NCI-H748 (cell line): ENCODE measurements at regions not wholly inside any gene's neighbourhood (a gene's known extent, or its start where the extent isn't known, plus 50 kb on each side); places are given as distances from the start of the nearest gene placed in this dataset.

ENCODE experiments used
- DNase-seq: peaks from one replicate; lab custom pipeline; 2025; ENCODE audit not compliant: unreplicated experiment; lab: John Stamatoyannopoulos, UW

- DNase-seq: no peak
Observed at GRCh38 chr17:79404136-79404911, 206.5 kb downstream of the RBFOX3 start.

DNA sequence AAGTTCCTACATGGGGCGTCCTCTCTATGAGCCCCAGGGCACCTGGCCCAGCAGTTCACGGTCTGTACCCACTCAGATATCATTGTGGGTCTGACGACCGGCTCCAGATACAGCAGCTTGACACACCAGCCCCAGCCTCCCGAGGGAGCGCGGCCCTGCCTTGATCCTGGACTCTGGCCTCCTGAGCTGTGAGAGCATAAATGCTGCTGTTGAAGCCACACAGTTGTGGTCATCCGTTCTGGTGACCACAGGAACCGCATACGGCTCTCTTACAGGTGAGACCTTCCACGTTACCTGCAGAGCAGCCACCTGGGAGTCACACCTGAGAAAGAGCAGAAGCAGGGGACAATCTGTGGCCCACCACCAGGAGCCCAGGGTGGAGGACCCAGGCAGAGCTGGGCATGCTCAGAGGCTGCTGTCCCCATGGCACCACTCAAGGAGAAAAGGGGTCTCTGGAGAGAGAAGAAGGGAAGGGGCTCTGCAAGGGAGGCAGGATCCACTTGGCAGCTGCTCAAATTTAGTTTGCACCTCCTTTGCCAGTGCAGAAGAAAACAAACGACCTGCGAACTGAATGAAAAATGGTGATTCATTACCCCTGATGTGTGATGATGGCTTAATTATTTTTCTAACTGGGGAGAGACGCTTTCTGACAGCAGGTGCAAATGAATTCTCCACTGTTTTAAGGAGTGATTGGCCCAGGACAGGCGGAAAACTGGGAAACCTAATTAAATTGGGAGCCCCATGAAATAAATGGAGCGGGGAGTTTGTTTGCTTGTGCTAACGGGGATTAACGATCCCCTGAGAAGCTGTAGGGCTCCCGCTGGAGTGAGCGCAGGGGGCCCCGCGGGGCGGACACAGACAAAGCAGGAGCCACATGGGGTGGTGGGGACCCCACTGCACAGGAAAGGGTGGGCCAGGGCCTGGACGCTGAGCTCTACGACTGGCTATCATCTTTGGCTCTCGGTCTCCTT lies 208.9 kb downstream of the RBFOX3 start:
- DNase-seq: no peak

GRCh38 chr17:79400989-79401703 lies 209.7 kb downstream of the RBFOX3 start:
- peak; percentile 58 for DNase-seq

DNA sequence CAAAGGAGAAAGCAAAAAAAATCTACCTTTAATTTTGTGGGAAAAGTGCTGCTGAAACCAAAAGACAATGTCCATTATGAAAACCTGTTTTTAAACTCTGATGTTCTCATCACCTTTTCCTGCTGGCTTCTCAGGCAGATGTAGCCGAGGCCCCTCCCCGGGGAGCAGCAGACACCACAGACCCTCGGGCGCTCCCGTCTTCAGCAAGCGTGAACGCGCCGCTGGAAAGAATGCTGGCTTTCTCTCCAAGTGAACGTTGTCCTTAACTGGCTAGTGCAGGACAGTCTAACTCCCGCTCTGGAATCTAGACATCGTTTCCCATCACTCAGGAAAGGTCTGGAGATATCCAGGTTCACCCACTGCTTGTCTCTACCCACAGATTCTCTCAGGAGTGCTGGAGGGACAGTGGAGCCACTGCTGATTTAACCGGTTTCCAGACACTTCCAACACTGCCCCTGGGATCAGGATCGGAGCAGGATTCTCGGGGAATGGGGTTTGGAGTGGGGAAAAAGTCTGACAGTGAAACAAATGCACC lies 211.2 kb downstream of the RBFOX3 start:
- no peak for DNase-seq

- DNase-seq: no peak
Observed at GRCh38 chr17:79398441-79398840, 212.4 kb downstream of the RBFOX3 start.

DNA sequence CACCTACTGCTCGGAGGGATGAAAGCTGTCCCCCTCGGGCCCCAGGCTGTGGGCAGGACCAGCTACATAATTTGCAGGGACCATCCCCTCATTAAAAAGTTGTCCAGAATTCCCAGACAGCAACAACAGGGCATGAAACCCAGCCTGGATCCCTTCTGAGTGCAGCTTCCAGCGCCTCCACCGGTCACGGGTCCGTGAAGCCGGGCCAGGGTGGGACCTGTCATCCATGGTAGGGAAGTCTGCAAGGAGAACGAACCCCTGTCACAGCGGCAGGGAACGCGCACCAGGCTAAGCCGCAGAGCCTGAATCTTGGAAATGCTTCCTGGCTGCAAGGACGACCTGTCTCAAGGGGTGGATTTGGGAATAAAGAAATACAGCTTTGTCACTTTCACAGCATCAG lies 214.2 kb downstream of the RBFOX3 start:
- DNase-seq: no peak

GRCh38 chr17:79395545-79395944 lies 215.3 kb downstream of the RBFOX3 start:
- no peak for DNase-seq

- no peak for DNase-seq
Observed at GRCh38 chr17:79395066-79395465, 215.8 kb downstream of the RBFOX3 start.

DNA sequence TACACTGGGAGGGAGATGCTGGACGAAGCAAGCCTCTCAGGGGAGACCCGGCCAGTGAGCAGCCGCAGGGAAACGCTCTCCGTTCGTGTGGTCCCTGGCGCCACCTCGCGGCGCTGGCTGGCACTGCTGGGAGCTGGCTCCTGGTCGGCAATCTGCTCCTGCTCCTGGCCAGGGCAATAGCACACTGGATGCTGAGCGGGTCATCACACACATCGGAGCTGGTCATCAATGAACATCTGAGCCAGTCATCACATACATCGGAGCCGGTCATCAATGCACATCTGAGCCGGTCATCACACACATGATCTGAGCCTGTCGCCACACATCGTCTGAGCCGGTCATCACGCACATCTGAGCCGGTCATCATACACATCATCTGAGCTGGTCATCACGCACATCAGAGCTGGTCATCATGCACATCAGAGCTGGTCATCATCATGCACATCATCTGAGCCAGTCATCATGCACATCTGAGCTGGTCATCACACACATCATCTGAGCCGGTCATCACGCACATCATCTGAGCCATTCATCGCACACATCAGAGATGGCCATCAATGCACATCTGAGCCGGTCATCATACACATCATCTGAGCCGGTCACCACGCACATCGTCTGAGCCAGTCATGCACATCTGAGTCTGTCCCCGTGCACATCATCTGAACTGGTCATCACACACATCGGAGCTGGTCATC lies 217.3 kb downstream of the RBFOX3 start:
- DNase-seq: peak; percentile 59

DNA sequence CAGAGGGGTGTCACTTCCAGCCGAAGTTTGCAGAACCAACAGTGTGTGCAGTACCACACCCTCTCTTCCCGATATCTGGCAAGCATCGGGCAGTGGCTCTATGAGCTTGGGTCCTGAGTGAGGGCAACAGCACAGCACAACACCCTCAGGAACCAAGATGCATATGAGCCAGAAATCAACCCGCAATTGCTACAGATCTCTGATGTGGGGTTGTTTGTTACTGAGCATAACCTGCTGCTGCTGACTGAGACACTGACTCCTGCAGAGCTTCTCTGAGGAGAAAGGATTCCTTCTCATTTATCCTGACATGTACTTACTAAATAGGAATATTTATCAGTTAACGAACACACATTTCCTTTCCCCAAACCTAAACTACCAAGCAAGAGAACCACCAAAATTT lies 218.3 kb downstream of the RBFOX3 start:
- DNase-seq: no peak

- peak; percentile 63 for DNase-seq
Observed at GRCh38 chr17:79391376-79392233, 219.2 kb downstream of the RBFOX3 start.

GRCh38 chr17:79389896-79390295 lies 221.0 kb downstream of the RBFOX3 start:
- no peak for DNase-seq

DNA sequence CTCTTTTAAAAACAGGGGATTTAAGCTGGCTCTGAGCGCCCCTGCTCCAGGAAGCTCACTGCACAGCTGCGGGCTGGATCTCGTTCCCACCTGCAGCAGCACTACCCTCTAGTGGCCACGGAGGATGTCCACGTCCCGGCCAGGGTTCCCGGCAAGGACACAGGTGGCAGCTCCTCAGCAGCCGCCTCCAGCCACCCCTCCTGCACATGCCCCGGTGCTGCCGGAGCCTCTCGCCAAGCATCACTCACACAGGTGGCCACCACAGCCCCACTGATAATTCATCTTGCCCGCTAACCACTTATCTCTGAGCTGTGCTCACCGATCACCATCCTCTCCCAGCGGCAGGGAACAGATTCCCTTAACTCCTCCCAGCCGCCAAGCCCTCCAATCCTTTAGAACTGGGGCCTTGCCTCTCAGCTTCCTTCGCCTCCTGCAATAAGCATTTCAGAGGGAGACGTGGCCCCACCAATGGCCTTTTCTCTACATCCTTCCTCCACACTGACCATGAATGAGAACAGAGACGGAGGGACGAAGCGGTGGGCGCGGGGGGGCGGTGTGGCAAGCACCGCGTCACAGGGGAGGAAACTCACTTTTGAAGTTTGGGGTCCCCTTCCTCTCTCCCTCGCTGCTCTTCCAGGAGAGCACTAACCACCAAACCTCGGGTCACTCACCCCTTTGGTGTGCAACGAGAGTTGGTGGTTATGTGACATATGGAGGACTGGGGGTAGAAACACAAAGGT lies 222.1 kb downstream of the RBFOX3 start:
- DNase-seq: peak; percentile 51

GRCh38 chr17:79387783-79388182 lies 223.1 kb downstream of the RBFOX3 start:
- no peak for DNase-seq

- DNase-seq: no peak
Observed at GRCh38 chr17:79385962-79386563, 224.8 kb downstream of the RBFOX3 start.

DNA sequence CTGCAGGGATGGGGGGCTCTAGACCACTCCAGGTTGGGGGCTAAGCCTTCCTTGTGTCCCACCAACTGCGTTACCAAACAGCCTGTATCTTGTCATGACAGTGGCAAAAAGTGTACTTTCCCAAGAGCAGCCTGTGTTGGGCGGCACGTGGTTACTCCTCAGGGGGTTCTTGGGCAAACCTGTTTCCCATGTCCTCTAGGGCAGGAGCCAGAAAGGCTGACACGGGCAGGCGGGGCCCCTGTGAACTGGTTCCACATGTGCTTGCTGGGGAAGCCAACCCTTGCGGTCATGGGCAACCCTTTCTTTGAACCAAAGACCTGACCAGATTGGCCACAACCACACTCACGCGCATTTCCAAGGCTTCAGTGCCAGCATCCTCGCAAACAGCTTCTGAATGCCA lies 228.5 kb downstream of the RBFOX3 start:
- DNase-seq: no peak

GRCh38 chr17:79379700-79380445 lies 231.0 kb downstream of the RBFOX3 start:
- no peak for DNase-seq
